ENCODE measurements at regions not wholly inside any gene's neighbourhood (a gene's known extent, or its start where the extent isn't known, plus 50 kb on each side); places are given as distances from the start of the nearest gene placed in this dataset.
A peak's percentile ranks its signal among the peaks of the same experiment; 100 is the strongest.

DNA sequence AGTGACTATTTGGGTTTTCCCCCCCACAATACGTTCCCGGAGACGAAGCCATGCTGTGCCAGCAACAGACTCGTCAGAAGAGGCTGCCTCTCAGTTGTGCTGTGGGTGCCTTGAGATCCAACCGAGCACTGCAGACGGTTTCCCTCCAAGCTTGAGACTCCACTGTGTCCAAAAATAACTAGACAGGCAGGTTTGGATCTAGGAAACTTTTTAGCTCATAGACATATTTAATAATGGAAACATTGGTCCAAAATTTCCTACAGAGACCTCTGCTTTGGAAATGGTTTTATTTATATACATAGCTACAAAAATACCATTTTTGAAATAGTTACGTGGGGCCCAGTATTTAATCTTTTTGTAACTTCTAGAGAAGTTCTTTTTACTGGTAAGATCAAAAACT, 63.1 kb upstream of the SPATS2L start:
- no peaks in the 10 kb centered on the region for H3K27me3 ChIP-seq (ENCODE audit: insufficient read depth, low read length)
- FAIRE-seq: no peak
- H3K4me1 Mint-ChIP-seq (ENCODE audit: low read depth, unreplicated experiment): peaks cover 16% of the 10 kb centered on the region
- no peak overlapping the region for H2AFZ ChIP-seq (ENCODE audit: low read depth, low read length)
- H3K27me3 Mint-ChIP-seq (ENCODE audit: low read depth, unreplicated experiment): peaks cover 9% of the 10 kb centered on the region
- no peak for DNase-seq (ENCODE audit: low read depth)
- no peak overlapping the region for H3K27ac Mint-ChIP-seq (ENCODE audit: unreplicated experiment)
- H3K9me3 ChIP-seq (ENCODE audit: insufficient read depth, low read depth, low read length): no peaks in the 10 kb centered on the region
- no peaks in the 10 kb centered on the region for H4K20me1 ChIP-seq (ENCODE audit: insufficient read depth, low read length)
- no peaks in the 10 kb centered on the region for H3K36me3 ChIP-seq (ENCODE audit: insufficient read depth, low read length)
- no peaks in the 10 kb centered on the region for H3K4me1 ChIP-seq (ENCODE audit: insufficient read depth, low read length)
- H3K4me2 ChIP-seq (ENCODE audit: low read length): no peak overlapping the region
- no peak overlapping the region for H3K4me3 Mint-ChIP-seq (ENCODE audit: unreplicated experiment)
- no peaks in the 10 kb centered on the region for H3K9me3 Mint-ChIP-seq (ENCODE audit: unreplicated experiment)
- no peak overlapping the region for H3K9ac ChIP-seq (ENCODE audit: low read length)
- no peak overlapping the region for H3K27ac ChIP-seq (ENCODE audit: low read depth, low read length)
- no peaks in the 10 kb centered on the region for H3K79me2 ChIP-seq (ENCODE audit: insufficient read depth, low read length)
- no peaks in the 10 kb centered on the region for H3K36me3 Mint-ChIP-seq (ENCODE audit: low read depth, unreplicated experiment)
- no peak overlapping the region for H3K4me3 ChIP-seq (ENCODE audit: insufficient read depth, low read depth, low read length)
- TF ChIP-seq EZH2 (IDR thresholded peaks at IDR 0.05; ENCODE audit: insufficient read depth, low read length): no peak
- TF ChIP-seq, protein P1, sequence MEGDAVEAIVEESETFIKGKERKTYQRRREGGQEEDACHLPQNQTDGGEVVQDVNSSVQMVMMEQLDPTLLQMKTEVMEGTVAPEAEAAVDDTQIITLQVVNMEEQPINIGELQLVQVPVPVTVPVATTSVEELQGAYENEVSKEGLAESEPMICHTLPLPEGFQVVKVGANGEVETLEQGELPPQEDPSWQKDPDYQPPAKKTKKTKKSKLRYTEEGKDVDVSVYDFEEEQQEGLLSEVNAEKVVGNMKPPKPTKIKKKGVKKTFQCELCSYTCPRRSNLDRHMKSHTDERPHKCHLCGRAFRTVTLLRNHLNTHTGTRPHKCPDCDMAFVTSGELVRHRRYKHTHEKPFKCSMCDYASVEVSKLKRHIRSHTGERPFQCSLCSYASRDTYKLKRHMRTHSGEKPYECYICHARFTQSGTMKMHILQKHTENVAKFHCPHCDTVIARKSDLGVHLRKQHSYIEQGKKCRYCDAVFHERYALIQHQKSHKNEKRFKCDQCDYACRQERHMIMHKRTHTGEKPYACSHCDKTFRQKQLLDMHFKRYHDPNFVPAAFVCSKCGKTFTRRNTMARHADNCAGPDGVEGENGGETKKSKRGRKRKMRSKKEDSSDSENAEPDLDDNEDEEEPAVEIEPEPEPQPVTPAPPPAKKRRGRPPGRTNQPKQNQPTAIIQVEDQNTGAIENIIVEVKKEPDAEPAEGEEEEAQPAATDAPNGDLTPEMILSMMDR (IDR thresholded peaks at IDR 0.05; ENCODE audit: insufficient read depth, low read depth, low read length): no peak

DNA sequence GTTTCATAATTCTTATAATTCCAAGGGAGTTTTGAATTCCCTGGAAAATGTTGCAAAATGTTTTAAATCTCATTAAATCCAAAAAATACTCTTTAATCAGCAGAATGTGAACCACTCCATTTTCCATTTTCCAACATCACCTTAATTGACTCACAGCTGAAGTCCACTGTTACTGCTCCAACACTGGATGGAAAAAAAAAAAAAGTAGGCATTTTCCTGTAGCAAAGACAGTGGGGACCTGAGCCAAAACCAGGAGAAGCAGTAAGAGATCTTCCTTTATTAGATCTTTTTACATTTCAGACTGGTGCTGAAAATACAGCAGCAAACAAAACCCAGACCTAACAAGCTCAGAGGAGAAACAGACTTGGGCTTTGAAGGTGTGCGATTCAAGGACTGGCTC, 62.4 kb upstream of the SPATS2L start:
- no peak overlapping the region for H3K27ac Mint-ChIP-seq (ENCODE audit: unreplicated experiment)
- Histone ChIP-seq H3K4me2 (ENCODE audit: low read length) (no peak overlapping the region), H3K4me1 (ENCODE audit: insufficient read depth, low read length) (no peaks in the 10 kb centered on the region), H3K36me3 (ENCODE audit: insufficient read depth, low read length) (no peaks in the 10 kb centered on the region), H2AFZ (ENCODE audit: low read depth, low read length) (no peak overlapping the region), H3K27ac (ENCODE audit: low read depth, low read length) (no peak overlapping the region), H4K20me1 (ENCODE audit: insufficient read depth, low read length) (no peaks in the 10 kb centered on the region), H3K79me2 (ENCODE audit: insufficient read depth, low read length) (no peaks in the 10 kb centered on the region), H3K27me3 (ENCODE audit: insufficient read depth, low read length) (no peaks in the 10 kb centered on the region), H3K9ac (ENCODE audit: low read length) (no peak overlapping the region), H3K4me3 (ENCODE audit: insufficient read depth, low read depth, low read length) (no peak overlapping the region), H3K9me3 (ENCODE audit: insufficient read depth, low read depth, low read length) (no peaks in the 10 kb centered on the region)
- H3K4me3 Mint-ChIP-seq (ENCODE audit: unreplicated experiment): no peak overlapping the region
- H3K27me3 Mint-ChIP-seq (ENCODE audit: low read depth, unreplicated experiment): peaks cover 9% of the 10 kb centered on the region
- TF ChIP-seq, protein P1 (IDR thresholded peaks at IDR 0.05; ENCODE audit: insufficient read depth, low read depth, low read length): no peak
- no peak for TF ChIP-seq EZH2 (IDR thresholded peaks at IDR 0.05; ENCODE audit: insufficient read depth, low read length)
- no peaks in the 10 kb centered on the region for H3K9me3 Mint-ChIP-seq (ENCODE audit: unreplicated experiment)
- H3K4me1 Mint-ChIP-seq (ENCODE audit: low read depth, unreplicated experiment): peaks cover 14% of the 10 kb centered on the region
- no peaks in the 10 kb centered on the region for H3K36me3 Mint-ChIP-seq (ENCODE audit: low read depth, unreplicated experiment)
- DNase-seq (ENCODE audit: low read depth): no peak
- FAIRE-seq: no peak

DNA sequence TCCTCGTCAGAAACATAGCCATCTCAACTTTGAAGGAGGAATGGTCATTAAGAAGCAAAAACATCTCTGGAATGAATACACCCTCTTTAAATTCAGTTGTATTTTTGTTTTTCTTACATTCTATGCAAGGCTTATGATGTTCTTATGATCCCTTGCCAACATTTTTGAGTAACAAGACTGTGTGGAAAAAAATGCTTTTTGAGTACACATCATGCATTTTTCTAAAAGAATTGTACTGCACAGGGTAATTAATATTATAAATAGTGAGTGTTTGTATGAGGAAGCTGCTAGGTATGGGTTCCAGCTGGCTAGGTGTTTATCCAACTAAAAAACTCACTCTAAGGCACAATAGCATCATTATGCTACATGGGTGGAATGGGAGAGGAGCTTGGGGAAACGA, 59.0 kb upstream of the SPATS2L start:
- Histone ChIP-seq H3K27me3 (ENCODE audit: insufficient read depth, low read length) (no peaks in the 10 kb centered on the region), H3K36me3 (ENCODE audit: insufficient read depth, low read length) (no peaks in the 10 kb centered on the region), H3K79me2 (ENCODE audit: insufficient read depth, low read length) (no peaks in the 10 kb centered on the region), H3K4me3 (ENCODE audit: insufficient read depth, low read depth, low read length) (no peak overlapping the region), H3K4me2 (ENCODE audit: low read length) (no peak overlapping the region), H3K4me1 (ENCODE audit: insufficient read depth, low read length) (no peaks in the 10 kb centered on the region), H3K27ac (ENCODE audit: low read depth, low read length) (no peak overlapping the region), H2AFZ (ENCODE audit: low read depth, low read length) (no peak overlapping the region), H3K9ac (ENCODE audit: low read length) (no peak overlapping the region), H3K9me3 (ENCODE audit: insufficient read depth, low read depth, low read length) (no peaks in the 10 kb centered on the region), H4K20me1 (ENCODE audit: insufficient read depth, low read length) (no peaks in the 10 kb centered on the region)
- H3K27me3 Mint-ChIP-seq (ENCODE audit: low read depth, unreplicated experiment): peaks cover 5% of the 10 kb centered on the region
- peaks cover 2% of the 10 kb centered on the region for H3K9me3 Mint-ChIP-seq (ENCODE audit: unreplicated experiment)
- DNase-seq (ENCODE audit: low read depth) (peak; percentile 60), FAIRE-seq (no peak)
- no peaks in the 10 kb centered on the region for H3K36me3 Mint-ChIP-seq (ENCODE audit: low read depth, unreplicated experiment)
- H3K4me3 Mint-ChIP-seq (ENCODE audit: unreplicated experiment): no peak overlapping the region
- peaks cover 4% of the 10 kb centered on the region for H3K4me1 Mint-ChIP-seq (ENCODE audit: low read depth, unreplicated experiment)
- no peak for TF ChIP-seq EZH2 (IDR thresholded peaks at IDR 0.05; ENCODE audit: insufficient read depth, low read length)
- TF ChIP-seq, protein P1 (IDR thresholded peaks at IDR 0.05; ENCODE audit: insufficient read depth, low read depth, low read length): no peak
- no peak overlapping the region for H3K27ac Mint-ChIP-seq (ENCODE audit: unreplicated experiment)

Data from astrocyte (in vitro differentiated cells and primary cell).